Adrenal gland (tissue), 5 donors: ENCODE measurements at regions not wholly inside any gene's neighbourhood (a gene's known extent, or its start where the extent isn't known, plus 50 kb on each side); places are given as distances from the start of the nearest gene placed in this dataset.
"Not testable (repeated sequence)": the region's sequence is repeated elsewhere in the genome, so short reads cannot be mapped to it uniquely, and the experiment has no call there.

Experiments
- POLR2A ChIP-seq, 2 donors: fragments of 450-650 bp; IDR thresholded peaks; one replicate each; pipeline ENCODE4 v1.6.1; 2017; ENCODE audit warnings: antibody characterized with exemption in 2 of 2, mild to moderate bottlenecking in 2 of 2, moderate library complexity in 1 of 2
- TF ChIP-seq, protein P1 (sequence below), 6 experiments: fragments of 450-650 bp in 4 of 6; fragments of 200-600 bp in 2 of 6; sonication (generic) in 1 of 6; IDR thresholded peaks; 1 replicate in 5 of 6; 2 replicates in 1 of 6; pipeline versions ENCODE4 v1.5.1 to v1.8.0; 2016 to 2021; ENCODE audit warnings: antibody characterized with exemption in 6 of 6, mild to moderate bottlenecking in 2 of 6, moderate library complexity in 1 of 6
- donor health status: DM: no; HTN: no; CAD: no.

- TF ChIP-seq, protein P1, sequence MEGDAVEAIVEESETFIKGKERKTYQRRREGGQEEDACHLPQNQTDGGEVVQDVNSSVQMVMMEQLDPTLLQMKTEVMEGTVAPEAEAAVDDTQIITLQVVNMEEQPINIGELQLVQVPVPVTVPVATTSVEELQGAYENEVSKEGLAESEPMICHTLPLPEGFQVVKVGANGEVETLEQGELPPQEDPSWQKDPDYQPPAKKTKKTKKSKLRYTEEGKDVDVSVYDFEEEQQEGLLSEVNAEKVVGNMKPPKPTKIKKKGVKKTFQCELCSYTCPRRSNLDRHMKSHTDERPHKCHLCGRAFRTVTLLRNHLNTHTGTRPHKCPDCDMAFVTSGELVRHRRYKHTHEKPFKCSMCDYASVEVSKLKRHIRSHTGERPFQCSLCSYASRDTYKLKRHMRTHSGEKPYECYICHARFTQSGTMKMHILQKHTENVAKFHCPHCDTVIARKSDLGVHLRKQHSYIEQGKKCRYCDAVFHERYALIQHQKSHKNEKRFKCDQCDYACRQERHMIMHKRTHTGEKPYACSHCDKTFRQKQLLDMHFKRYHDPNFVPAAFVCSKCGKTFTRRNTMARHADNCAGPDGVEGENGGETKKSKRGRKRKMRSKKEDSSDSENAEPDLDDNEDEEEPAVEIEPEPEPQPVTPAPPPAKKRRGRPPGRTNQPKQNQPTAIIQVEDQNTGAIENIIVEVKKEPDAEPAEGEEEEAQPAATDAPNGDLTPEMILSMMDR (IDR thresholded peaks at IDR 0.05), result not testable (repeated sequence)
- TF ChIP-seq POLR2A (IDR thresholded peaks at IDR 0.05), result not testable (repeated sequence)
These were observed 80.3 kb downstream of the UNC93B1 start for GRCh38 chr11:67923565-67923964.
